ENCODE measurements at regions not wholly inside any gene's neighbourhood (a gene's known extent, or its start where the extent isn't known, plus 50 kb on each side); places are given as distances from the start of the nearest gene placed in this dataset.

DNA sequence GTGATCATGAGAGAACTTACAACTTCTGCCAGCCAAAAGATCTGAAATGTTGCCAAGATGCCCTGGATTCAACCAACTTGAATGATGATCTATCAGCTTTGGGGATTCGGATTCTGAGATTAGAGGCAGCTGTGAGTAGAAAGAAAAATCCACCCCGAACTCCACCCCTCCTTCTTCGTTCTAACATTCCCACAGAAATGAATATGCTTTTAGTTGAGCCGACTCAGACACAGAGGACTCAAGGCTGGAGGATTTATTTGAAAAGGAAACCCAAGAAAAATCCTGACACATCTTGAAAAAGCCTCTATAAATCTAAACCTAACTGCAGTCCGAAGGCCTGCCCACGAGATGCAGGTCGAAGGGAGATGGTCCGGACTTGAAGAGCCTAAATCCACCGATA, 275.0 kb downstream of the GAS1 start:
- TF ChIP-seq, protein P1, sequence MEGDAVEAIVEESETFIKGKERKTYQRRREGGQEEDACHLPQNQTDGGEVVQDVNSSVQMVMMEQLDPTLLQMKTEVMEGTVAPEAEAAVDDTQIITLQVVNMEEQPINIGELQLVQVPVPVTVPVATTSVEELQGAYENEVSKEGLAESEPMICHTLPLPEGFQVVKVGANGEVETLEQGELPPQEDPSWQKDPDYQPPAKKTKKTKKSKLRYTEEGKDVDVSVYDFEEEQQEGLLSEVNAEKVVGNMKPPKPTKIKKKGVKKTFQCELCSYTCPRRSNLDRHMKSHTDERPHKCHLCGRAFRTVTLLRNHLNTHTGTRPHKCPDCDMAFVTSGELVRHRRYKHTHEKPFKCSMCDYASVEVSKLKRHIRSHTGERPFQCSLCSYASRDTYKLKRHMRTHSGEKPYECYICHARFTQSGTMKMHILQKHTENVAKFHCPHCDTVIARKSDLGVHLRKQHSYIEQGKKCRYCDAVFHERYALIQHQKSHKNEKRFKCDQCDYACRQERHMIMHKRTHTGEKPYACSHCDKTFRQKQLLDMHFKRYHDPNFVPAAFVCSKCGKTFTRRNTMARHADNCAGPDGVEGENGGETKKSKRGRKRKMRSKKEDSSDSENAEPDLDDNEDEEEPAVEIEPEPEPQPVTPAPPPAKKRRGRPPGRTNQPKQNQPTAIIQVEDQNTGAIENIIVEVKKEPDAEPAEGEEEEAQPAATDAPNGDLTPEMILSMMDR (conservative IDR thresholded peaks at IDR 0.05; ENCODE audit: low read length) = no peak
- TF ChIP-seq EZH2phosphoT487 (IDR thresholded peaks at IDR 0.05; ENCODE audit: borderline replicate concordance) = no peak

All from Loucy (cell line).